ENCODE measurements at regions not wholly inside any gene's neighbourhood (a gene's known extent, or its start where the extent isn't known, plus 50 kb on each side); places are given as distances from the start of the nearest gene placed in this dataset.

DNA sequence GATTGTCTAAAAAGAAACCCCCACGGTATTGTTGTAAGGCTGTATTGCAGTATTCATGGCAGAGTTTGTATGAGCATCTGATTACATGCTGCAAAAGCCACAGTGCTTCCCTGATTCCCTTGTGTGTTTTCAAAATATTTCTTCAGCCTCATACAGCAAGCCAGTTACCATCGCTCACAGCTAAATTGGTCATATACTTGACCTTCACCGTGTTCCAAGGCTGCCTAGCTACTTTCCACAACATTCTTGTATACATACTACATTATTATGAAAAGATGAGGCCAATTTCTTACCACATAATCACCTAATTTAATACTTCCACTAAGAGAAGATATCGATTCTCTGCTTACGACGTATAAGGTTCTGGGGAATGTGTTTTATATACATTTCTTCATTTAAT, 576.3 kb upstream of the CNTNAP5 start:
- no TSS peak for BruUV-seq (replicated peaks)
- ChIA-PET CTCF (no interaction called here), RAD21 (ENCODE audit: unreplicated experiment) (no interaction called here), POLR2A (no interaction called here), SMC1A (ENCODE audit: uncharacterized antibody, unreplicated experiment) (no interaction called here)
- 21% methylated on average over 6 of the region's 6 CpGs for WGBS (ENCODE audit: insufficient coverage, insufficient replicate concordance, low lambda C conversion rate, missing lambda C conversion rate)
- Histone ChIP-seq H2AFZ (ENCODE audit: control insufficient read depth, low read depth, low read length) (no peak overlapping the region), H3K27ac (ENCODE audit: control insufficient read depth, insufficient read depth) (no peak overlapping the region), H3K4me2 (ENCODE audit: control insufficient read depth, insufficient read depth) (no peak overlapping the region), H3K4me3 (no peak overlapping the region), H3K9me3 (replicated peaks; ENCODE audit: control insufficient read depth, insufficient read depth, low read length) (no peaks in the 10 kb centered on the region), H4K20me1 (ENCODE audit: control insufficient read depth, insufficient read depth) (no peaks in the 10 kb centered on the region), H3K79me2 (ENCODE audit: control insufficient read depth, insufficient read depth, low read length) (no peaks in the 10 kb centered on the region), H3K27me3 (replicated peaks in 1 of 2; ENCODE audit: control insufficient read depth in 2 of 2, insufficient read depth in 2 of 2, low read length in 1 of 2) (no peaks in the 10 kb centered on the region), H3K4me1 (ENCODE audit: control insufficient read depth, insufficient read depth, low read length) (no peaks in the 10 kb centered on the region), H3K36me3 (ENCODE audit: control insufficient read depth in 2 of 2, insufficient read depth in 2 of 2, low read length in 1 of 2) (no peaks in the 10 kb centered on the region), H3K9ac (ENCODE audit: control insufficient read depth, insufficient read depth, low read length) (no peak overlapping the region)
- ATAC-seq = no peak
- no peak for FAIRE-seq
- intact Hi-C loops (cut with micrococcal nuclease; ENCODE audit: unreplicated experiment) = no loop called here
- DNase-seq (ENCODE audit: low read depth, low spot score) = no peak
- in situ Hi-C loops (cut with MboI) = no loop called here
- no peak for TF ChIP-seq ZNF217 (IDR thresholded peaks at IDR 0.05)
- no peak for TF ChIP-seq RB1 (IDR thresholded peaks at IDR 0.05; ENCODE audit: borderline replicate concordance)
- no peak for TF ChIP-seq ATF7 (IDR thresholded peaks at IDR 0.05; ENCODE audit: low read depth)
- TF ChIP-seq, protein P1, sequence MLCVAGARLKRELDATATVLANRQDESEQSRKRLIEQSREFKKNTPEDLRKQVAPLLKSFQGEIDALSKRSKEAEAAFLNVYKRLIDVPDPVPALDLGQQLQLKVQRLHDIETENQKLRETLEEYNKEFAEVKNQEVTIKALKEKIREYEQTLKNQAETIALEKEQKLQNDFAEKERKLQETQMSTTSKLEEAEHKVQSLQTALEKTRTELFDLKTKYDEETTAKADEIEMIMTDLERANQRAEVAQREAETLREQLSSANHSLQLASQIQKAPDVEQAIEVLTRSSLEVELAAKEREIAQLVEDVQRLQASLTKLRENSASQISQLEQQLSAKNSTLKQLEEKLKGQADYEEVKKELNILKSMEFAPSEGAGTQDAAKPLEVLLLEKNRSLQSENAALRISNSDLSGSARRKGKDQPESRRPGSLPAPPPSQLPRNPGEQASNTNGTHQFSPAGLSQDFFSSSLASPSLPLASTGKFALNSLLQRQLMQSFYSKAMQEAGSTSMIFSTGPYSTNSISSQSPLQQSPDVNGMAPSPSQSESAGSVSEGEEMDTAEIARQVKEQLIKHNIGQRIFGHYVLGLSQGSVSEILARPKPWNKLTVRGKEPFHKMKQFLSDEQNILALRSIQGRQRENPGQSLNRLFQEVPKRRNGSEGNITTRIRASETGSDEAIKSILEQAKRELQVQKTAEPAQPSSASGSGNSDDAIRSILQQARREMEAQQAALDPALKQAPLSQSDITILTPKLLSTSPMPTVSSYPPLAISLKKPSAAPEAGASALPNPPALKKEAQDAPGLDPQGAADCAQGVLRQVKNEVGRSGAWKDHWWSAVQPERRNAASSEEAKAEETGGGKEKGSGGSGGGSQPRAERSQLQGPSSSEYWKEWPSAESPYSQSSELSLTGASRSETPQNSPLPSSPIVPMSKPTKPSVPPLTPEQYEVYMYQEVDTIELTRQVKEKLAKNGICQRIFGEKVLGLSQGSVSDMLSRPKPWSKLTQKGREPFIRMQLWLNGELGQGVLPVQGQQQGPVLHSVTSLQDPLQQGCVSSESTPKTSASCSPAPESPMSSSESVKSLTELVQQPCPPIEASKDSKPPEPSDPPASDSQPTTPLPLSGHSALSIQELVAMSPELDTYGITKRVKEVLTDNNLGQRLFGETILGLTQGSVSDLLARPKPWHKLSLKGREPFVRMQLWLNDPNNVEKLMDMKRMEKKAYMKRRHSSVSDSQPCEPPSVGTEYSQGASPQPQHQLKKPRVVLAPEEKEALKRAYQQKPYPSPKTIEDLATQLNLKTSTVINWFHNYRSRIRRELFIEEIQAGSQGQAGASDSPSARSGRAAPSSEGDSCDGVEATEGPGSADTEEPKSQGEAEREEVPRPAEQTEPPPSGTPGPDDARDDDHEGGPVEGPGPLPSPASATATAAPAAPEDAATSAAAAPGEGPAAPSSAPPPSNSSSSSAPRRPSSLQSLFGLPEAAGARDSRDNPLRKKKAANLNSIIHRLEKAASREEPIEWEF (IDR thresholded peaks at IDR 0.05; ENCODE audit: insufficient replicate concordance, low read depth, low read length) = no peak
- TF ChIP-seq SRF (IDR thresholded peaks at IDR 0.05; ENCODE audit: low read depth in 2 of 2, low read length in 2 of 2) = no peak
- no peak for TF ChIP-seq IKZF1 (conservative IDR thresholded peaks at IDR 0.05)
- TF ChIP-seq, protein P2, sequence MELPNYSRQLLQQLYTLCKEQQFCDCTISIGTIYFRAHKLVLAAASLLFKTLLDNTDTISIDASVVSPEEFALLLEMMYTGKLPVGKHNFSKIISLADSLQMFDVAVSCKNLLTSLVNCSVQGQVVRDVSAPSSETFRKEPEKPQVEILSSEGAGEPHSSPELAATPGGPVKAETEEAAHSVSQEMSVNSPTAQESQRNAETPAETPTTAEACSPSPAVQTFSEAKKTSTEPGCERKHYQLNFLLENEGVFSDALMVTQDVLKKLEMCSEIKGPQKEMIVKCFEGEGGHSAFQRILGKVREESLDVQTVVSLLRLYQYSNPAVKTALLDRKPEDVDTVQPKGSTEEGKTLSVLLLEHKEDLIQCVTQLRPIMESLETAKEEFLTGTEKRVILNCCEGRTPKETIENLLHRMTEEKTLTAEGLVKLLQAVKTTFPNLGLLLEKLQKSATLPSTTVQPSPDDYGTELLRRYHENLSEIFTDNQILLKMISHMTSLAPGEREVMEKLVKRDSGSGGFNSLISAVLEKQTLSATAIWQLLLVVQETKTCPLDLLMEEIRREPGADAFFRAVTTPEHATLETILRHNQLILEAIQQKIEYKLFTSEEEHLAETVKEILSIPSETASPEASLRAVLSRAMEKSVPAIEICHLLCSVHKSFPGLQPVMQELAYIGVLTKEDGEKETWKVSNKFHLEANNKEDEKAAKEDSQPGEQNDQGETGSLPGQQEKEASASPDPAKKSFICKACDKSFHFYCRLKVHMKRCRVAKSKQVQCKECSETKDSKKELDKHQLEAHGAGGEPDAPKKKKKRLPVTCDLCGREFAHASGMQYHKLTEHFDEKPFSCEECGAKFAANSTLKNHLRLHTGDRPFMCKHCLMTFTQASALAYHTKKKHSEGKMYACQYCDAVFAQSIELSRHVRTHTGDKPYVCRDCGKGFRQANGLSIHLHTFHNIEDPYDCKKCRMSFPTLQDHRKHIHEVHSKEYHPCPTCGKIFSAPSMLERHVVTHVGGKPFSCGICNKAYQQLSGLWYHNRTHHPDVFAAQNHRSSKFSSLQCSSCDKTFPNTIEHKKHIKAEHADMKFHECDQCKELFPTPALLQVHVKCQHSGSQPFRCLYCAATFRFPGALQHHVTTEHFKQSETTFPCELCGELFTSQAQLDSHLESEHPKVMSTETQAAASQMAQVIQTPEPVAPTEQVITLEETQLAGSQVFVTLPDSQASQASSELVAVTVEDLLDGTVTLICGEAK (IDR thresholded peaks at IDR 0.05; ENCODE audit: borderline replicate concordance) = no peak
